H1 (cell line): ENCODE measurements at regions not wholly inside any gene's neighbourhood (a gene's known extent, or its start where the extent isn't known, plus 50 kb on each side); places are given as distances from the start of the nearest gene placed in this dataset.

Experiments used
- CTCF ChIA-PET: fragments of 300-600 bp; sonication (Branson Sonifier 250); formaldehyde crosslinking; loops from one replicate; lab custom pipeline; 2021; ENCODE audit not compliant: partially characterized antibody; lab: Charles Lee
- POLR2A ChIA-PET: fragments of 300-600 bp; sonication (Branson Sonifier 250); formaldehyde crosslinking; loops from one replicate; lab custom pipeline; 2021; ENCODE audit warnings: inconsistent platforms; ENCODE audit not compliant: partially characterized antibody; lab: Charles Lee
- DNase-seq, 2 experiments: peaks; one replicate each; pipeline versions ENCODE4 v3.0.0 to v3.0.0-alpha.2; 2010 to 2022; ENCODE audit warnings: low spot score in 2 of 2, low read depth in 1 of 2, mixed read lengths in 1 of 2
- FAIRE-seq: peaks from 2 replicates; lab custom pipeline; 2011; peaks lifted over from hg19 to GRCh38; lab: Jason Lieb, UNC
- H2AFZ ChIP-seq: 2 replicates; pipeline ENCODE4 v1.8.1; 2012; ENCODE audit warnings: low read length, inconsistent platforms
- H2AK5ac ChIP-seq: 2 replicates; pipeline ENCODE4 v1.6.1; 2013; ENCODE audit warnings: low read depth, low read length
- H2BK120ac ChIP-seq: replicated peaks from 2 replicates; pipeline ENCODE3; 2013; ENCODE audit warnings: low read depth, low read length, inconsistent platforms
- H2BK12ac ChIP-seq: 2 replicates; pipeline ENCODE4 v1.6.1; 2013; ENCODE audit warnings: low read depth, low read length
- H2BK15ac ChIP-seq: 2 replicates; pipeline ENCODE4 v1.6.1; 2013; ENCODE audit warnings: low read length
- H2BK20ac ChIP-seq: 2 replicates; pipeline ENCODE4 v1.6.1; 2013; ENCODE audit warnings: low read length
- H2BK5ac ChIP-seq: 2 replicates; pipeline ENCODE4 v1.6.1; 2013; ENCODE audit warnings: low read depth, low read length
- H3K14ac ChIP-seq: 2 replicates; pipeline ENCODE4 v1.6.1; 2013; ENCODE audit warnings: inconsistent platforms; ENCODE audit not compliant: insufficient read length
- H3K18ac ChIP-seq: 2 replicates; pipeline ENCODE4 v1.6.1; 2013; ENCODE audit warnings: low read length; ENCODE audit errors: extremely low read depth
- H3K23ac ChIP-seq: 2 replicates; pipeline ENCODE4 v1.6.1; 2013; ENCODE audit warnings: inconsistent platforms; ENCODE audit not compliant: insufficient read length
- H3K23me2 ChIP-seq: 2 replicates; pipeline ENCODE4 v1.6.1; 2013; ENCODE audit warnings: low read depth, low read length
- H3K27ac ChIP-seq: 2 replicates; pipeline ENCODE4 v1.6.1; 2011; ENCODE audit warnings: low read depth, low read length, inconsistent platforms
- H3K27me3 ChIP-seq, 4 experiments: replicated peaks in 1 of 4; 1 replicate in 1 of 4; 2 replicates in 3 of 4; pipeline versions ENCODE4 v1.6.1 to v1.8.1; 2011 to 2013; ENCODE audit warnings: low read length in 3 of 4, mild to moderate bottlenecking in 3 of 4, inconsistent platforms in 2 of 4, mixed read lengths in 2 of 4, moderate library complexity in 1 of 4; ENCODE audit not compliant: control insufficient read depth in 3 of 4, insufficient read depth in 3 of 4; ENCODE audit errors: extremely low read depth in 1 of 4
- H3K36me3 ChIP-seq, 4 experiments: 2 replicates each; pipeline versions ENCODE4 v1.6.1 to v1.8.1; 2011 to 2013; ENCODE audit warnings: mild to moderate bottlenecking in 4 of 4, low read length in 3 of 4, moderate library complexity in 2 of 4, control low read depth in 1 of 4, inconsistent platforms in 1 of 4; ENCODE audit not compliant: insufficient read depth in 4 of 4, control insufficient read depth in 2 of 4
- H3K4ac ChIP-seq: replicated peaks from 2 replicates; pipeline ENCODE3; 2013; ENCODE audit warnings: low read length, low read depth, mixed read lengths, inconsistent platforms; ENCODE audit not compliant: insufficient read length
- H3K4me1 ChIP-seq, 4 experiments: replicated peaks in 1 of 4; 1 replicate in 1 of 4; 2 replicates in 3 of 4; pipeline versions ENCODE4 v1.6.1 to v1.8.1; 2011 to 2013; ENCODE audit warnings: low read length in 3 of 4, inconsistent platforms in 2 of 4, mixed read lengths in 1 of 4; ENCODE audit not compliant: insufficient read depth in 4 of 4, control insufficient read depth in 3 of 4
- H3K4me2 ChIP-seq, 2 experiments: 2 replicates each; pipeline versions ENCODE4 v1.6.1 to v1.8.1; 2011 to 2013; ENCODE audit warnings: low read depth in 2 of 2, low read length in 2 of 2, control low read depth in 1 of 2, inconsistent platforms in 1 of 2, mild to moderate bottlenecking in 1 of 2; ENCODE audit not compliant: insufficient read depth in 1 of 2
- H3K4me3 ChIP-seq, 4 experiments: fragments of 200-600, 300-600 bp in 1 of 4; sonication (generic), shearing (Covaris generic), sonication (Bioruptor Twin) in 1 of 4; 2 replicates each; pipeline versions ENCODE4 v1.5.1 to v1.8.1; 2011 to 2016; ENCODE audit warnings: low read length in 4 of 4, low read depth in 3 of 4, control low read depth in 2 of 4, inconsistent platforms in 2 of 4, mild to moderate bottlenecking in 2 of 4, mixed read lengths in 1 of 4, moderate library complexity in 1 of 4; ENCODE audit not compliant: insufficient read depth in 2 of 4; ENCODE audit errors: extremely low read depth in 1 of 4
- H3K56ac ChIP-seq: replicated peaks from 2 replicates; pipeline ENCODE3; 2013; ENCODE audit warnings: low read depth, mild to moderate bottlenecking, mixed read lengths, low read length, inconsistent platforms; ENCODE audit not compliant: insufficient read length
- H3K79me1 ChIP-seq: 2 replicates; pipeline ENCODE4 v1.6.1; 2013; ENCODE audit warnings: low read depth, low read length, control low read depth
- H3K79me2 ChIP-seq, 2 experiments: 2 replicates each; pipeline versions ENCODE4 v1.6.1 to v1.8.1; 2012 to 2013; ENCODE audit warnings: low read length in 2 of 2, mild to moderate bottlenecking in 2 of 2, inconsistent platforms in 1 of 2; ENCODE audit not compliant: insufficient read depth in 2 of 2, control insufficient read depth in 1 of 2
- H3K9ac ChIP-seq, 4 experiments: replicated peaks in 1 of 4; 1 replicate in 1 of 4; 2 replicates in 3 of 4; pipeline versions ENCODE4 v1.6.1 to v1.8.1; 2011 to 2013; ENCODE audit warnings: low read depth in 3 of 4, low read length in 3 of 4, control low read depth in 2 of 4, mild to moderate bottlenecking in 2 of 4, moderate library complexity in 2 of 4, inconsistent platforms in 1 of 4; ENCODE audit errors: extremely low read depth in 1 of 4
- H3K9me3 ChIP-seq, 2 experiments: 2 replicates each; pipeline versions ENCODE4 v1.6.1 to v1.8.1; 2012 to 2013; ENCODE audit warnings: mild to moderate bottlenecking in 2 of 2, moderate library complexity in 2 of 2, control low read depth in 1 of 2, inconsistent platforms in 1 of 2, low read depth in 1 of 2, low read length in 1 of 2, mixed read lengths in 1 of 2; ENCODE audit not compliant: insufficient read depth in 2 of 2
- H4K20me1 ChIP-seq, 2 experiments: replicated peaks in 1 of 2; 2 replicates each; pipeline versions ENCODE3 to v1.8.1; 2011 to 2013; ENCODE audit warnings: inconsistent platforms in 2 of 2, low read length in 2 of 2, mild to moderate bottlenecking in 1 of 2; ENCODE audit not compliant: insufficient read depth in 2 of 2, control insufficient read depth in 1 of 2
- H4K5ac ChIP-seq: 2 replicates; pipeline ENCODE4 v1.6.1; 2013; ENCODE audit warnings: low read length, low read depth, mixed read lengths, inconsistent platforms; ENCODE audit not compliant: insufficient read length
- H4K8ac ChIP-seq: 2 replicates; pipeline ENCODE4 v1.8.0; 2013; ENCODE audit warnings: mild to moderate bottlenecking, moderate library complexity, low read length, inconsistent platforms; ENCODE audit not compliant: insufficient read depth; ENCODE audit errors: extremely low read depth
- H4K91ac ChIP-seq: replicated peaks from 2 replicates; pipeline ENCODE3; 2013; ENCODE audit warnings: low read length, mixed read lengths, inconsistent platforms; ENCODE audit not compliant: insufficient read length
- ASH2L ChIP-seq: fragments of 200-600, 300-600 bp; sonication (generic); IDR thresholded peaks from one replicate; pipeline ENCODE4 v1.7.1; 2017; ENCODE audit warnings: low read length
- ATF2 ChIP-seq: IDR thresholded peaks from 2 replicates; pipeline ENCODE4 v1.6.1; 2012; ENCODE audit warnings: low read length, inconsistent platforms
- CBX8 ChIP-seq: fragments of 300-800, 300-1000 bp; sonication (generic); IDR thresholded peaks from 2 replicates; pipeline ENCODE4 v1.7.1; 2016; ENCODE audit warnings: low read depth, low read length, borderline replicate concordance
- CREB1 ChIP-seq: IDR thresholded peaks from 2 replicates; pipeline ENCODE4 v1.6.1; 2012; ENCODE audit warnings: inconsistent platforms
- CTCF ChIP-seq, 3 experiments: IDR thresholded peaks; 1 replicate in 2 of 3; 2 replicates in 1 of 3; pipeline versions ENCODE4 v1.5.1 to v1.6.1; 2011; ENCODE audit warnings: low read length in 3 of 3, mild to moderate bottlenecking in 3 of 3, inconsistent platforms in 2 of 3, low read depth in 1 of 3, moderate library complexity in 1 of 3; ENCODE audit not compliant: insufficient read depth in 1 of 3; ENCODE audit errors: control extremely low read depth in 1 of 3
- MAX ChIP-seq: IDR thresholded peaks from 2 replicates; pipeline ENCODE4 v1.6.1; 2012; ENCODE audit warnings: inconsistent platforms
- POLR2A ChIP-seq, 2 experiments: IDR thresholded peaks; 1 replicate in 1 of 2; 2 replicates in 1 of 2; pipeline ENCODE4 v1.6.1; 2011; ENCODE audit warnings: low read depth in 2 of 2, low read length in 2 of 2, mild to moderate bottlenecking in 2 of 2; ENCODE audit errors: control extremely low read depth in 1 of 2
- POU5F1 ChIP-seq: IDR thresholded peaks from 2 replicates; pipeline ENCODE4 v1.6.1; 2011; ENCODE audit warnings: low read depth, mild to moderate bottlenecking, low read length, moderate library complexity
- RFX5 ChIP-seq: IDR thresholded peaks from 2 replicates; pipeline ENCODE4 v1.6.1; 2011; ENCODE audit warnings: low read depth, low read length, improper control_type of control experiment, borderline replicate concordance
- RNF2 ChIP-seq: fragments of 200-900, 300-1000 bp; sonication (generic); IDR thresholded peaks from 2 replicates; pipeline ENCODE4 v1.7.1; 2016; ENCODE audit warnings: borderline replicate concordance, low read depth, mild to moderate bottlenecking, antibody characterized with exemption, low read length; ENCODE audit not compliant: poor library complexity, severe bottlenecking; ENCODE audit errors: missing control alignments
- SIRT6 ChIP-seq: IDR thresholded peaks from one replicate; pipeline ENCODE4 v1.7.1; 2012; ENCODE audit warnings: low read length, inconsistent platforms
- WGBS, 2 experiments: shearing (Covaris generic) in 1 of 2; methylation state at CpG; one replicate each; pipeline versions ENCODE4 v1.1.6 to v1.1.7; 2013 to 2015; ENCODE audit warnings: low lambda C conversion rate in 2 of 2, mixed read lengths in 2 of 2, inconsistent platforms in 1 of 2, low coverage in 1 of 2, missing lambda C conversion rate in 1 of 2; ENCODE audit not compliant: insufficient replicate concordance in 2 of 2, insufficient coverage in 1 of 2, insufficient read length in 1 of 2; ENCODE audit errors: extremely low coverage in 1 of 2, missing lambda C conversion rate in 1 of 2; 5-methylcytosine and 5-hydroxymethylcytosine counted together

- 100% methylated on average over 1 of the region's 1 CpG; no CpG with 5 or more reads in 1 of the 2 experiments for WGBS, 2 experiments
- ChIA-PET CTCF (interaction anchor here (0.7 kb wide), 1 partner anchor 46 kb away, joined by 3 read pairs; no protein-coding TSS in a partner anchor), POLR2A (no interaction called here)
- FAIRE-seq (no peak), DNase-seq (no peak)
- H3K4me3 ChIP-seq, result no peak overlapping the region
- H4K91ac ChIP-seq, result no peak overlapping the region
- H3K4ac ChIP-seq, result no peak overlapping the region
- no peaks in the 10 kb centered on the region for H4K20me1 ChIP-seq
- no peak overlapping the region for H2BK12ac ChIP-seq
- H2BK120ac ChIP-seq, result no peak overlapping the region
- H3K27ac ChIP-seq, result no peak overlapping the region
- H3K27me3 ChIP-seq, result no peaks in the 10 kb centered on the region
- H3K4me1 ChIP-seq, result no peaks in the 10 kb centered on the region
- no peaks in the 10 kb centered on the region; a peak in 1 of 8 replicates for H3K36me3 ChIP-seq
- H3K9ac ChIP-seq, result no peak overlapping the region
- no peak overlapping the region for H3K56ac ChIP-seq
- H3K9me3 ChIP-seq, result peaks cover 12 to 14% of the 10 kb centered on the region in 2 experiments; a peak in 3 of 4 replicates
- no peak overlapping the region for H2AK5ac ChIP-seq
- H3K4me2 ChIP-seq, result no peak overlapping the region
- no peak overlapping the region for H3K14ac ChIP-seq
- no peak overlapping the region for H4K5ac ChIP-seq
- H3K23me2 ChIP-seq, result no peaks in the 10 kb centered on the region
- H2BK5ac ChIP-seq, result no peak overlapping the region
- H4K8ac ChIP-seq, result no peak overlapping the region
- H2AFZ ChIP-seq, result no peak overlapping the region
- no peak overlapping the region for H2BK15ac ChIP-seq
- H3K23ac ChIP-seq, result no peak overlapping the region
- no peaks in the 10 kb centered on the region for H3K79me2 ChIP-seq
- no peaks in the 10 kb centered on the region for H3K79me1 ChIP-seq
- H3K18ac ChIP-seq, result no peak overlapping the region
- no peak overlapping the region for H2BK20ac ChIP-seq
- TF ChIP-seq SIRT6 (no peak), POLR2A (IDR thresholded peaks at IDR 0.05; ENCODE audit: control extremely low read depth in 1 of 2, low read depth in 2 of 2, low read length in 2 of 2) (no peak), POU5F1 (no peak), CREB1 (no peak), CTCF (IDR thresholded peaks at IDR 0.05; ENCODE audit: control extremely low read depth in 1 of 3, insufficient read depth in 1 of 3, low read depth in 1 of 3, low read length in 3 of 3) (no peak), CBX8 (no peak), ASH2L (no peak), RNF2 (no peak), ATF2 (no peak), RFX5 (no peak), MAX (no peak)
Measured at GRCh38 chr5:40084614-40085013, 595.1 kb upstream of the PTGER4 start.
